OCI-LY7 (cell line): ENCODE measurements at regions not wholly inside any gene's neighbourhood (a gene's known extent, or its start where the extent isn't known, plus 50 kb on each side); places are given as distances from the start of the nearest gene placed in this dataset.

Experiments
- BruUV-seq: library from RNA; stranded (reverse); fragments of 400-500 nt; replicated peaks from 2 replicates; lab custom pipeline; 2021; lab: Mats Ljungman, UMichigan
- CTCF ChIA-PET: fragments of 300-600 bp; sonication (Branson Sonifier 250); formaldehyde crosslinking; loops from one replicate; lab custom pipeline; 2022; ENCODE audit warnings: antibody characterized with exemption; ENCODE audit not compliant: unreplicated experiment; lab: Charles Lee
- POLR2A ChIA-PET: fragments of 300-600 bp; sonication (Branson Sonifier 250); formaldehyde crosslinking; loops from one replicate; lab custom pipeline; 2022; ENCODE audit warnings: antibody characterized with exemption; lab: Charles Lee
- DNase-seq: peaks from one replicate; pipeline ENCODE4 v3.0.0-alpha.2; 2015; ENCODE audit warnings: low spot score
- H2AFZ ChIP-seq: fragments of 200-600 bp; sonication (generic), shearing (Covaris generic); 2 replicates; pipeline ENCODE4 v1.6.1; 2014; ENCODE audit warnings: mild to moderate bottlenecking, antibody characterized with exemption, low read length, moderate library complexity
- H3K27ac ChIP-seq: fragments of 200-600 bp; sonication (generic); 2 replicates; pipeline ENCODE4 v1.5.1; 2014; ENCODE audit warnings: mixed run types, low read depth, mild to moderate bottlenecking, moderate library complexity, low read length, inconsistent platforms; ENCODE audit not compliant: poor library complexity, severe bottlenecking
- H3K36me3 ChIP-seq: fragments of 200-600 bp; sonication (generic); 2 replicates; pipeline ENCODE4 v1.6.1; 2014; ENCODE audit warnings: mild to moderate bottlenecking, antibody characterized with exemption, low read length, moderate library complexity, mixed read lengths; ENCODE audit not compliant: insufficient read depth
- H3K4me1 ChIP-seq: fragments of 200-600 bp; sonication (generic); 2 replicates; pipeline ENCODE4 v1.5.1; 2014; ENCODE audit warnings: mild to moderate bottlenecking, low read length; ENCODE audit not compliant: insufficient read depth, poor library complexity, severe bottlenecking
- H3K4me2 ChIP-seq: fragments of 200-600 bp; sonication (generic); 2 replicates; pipeline ENCODE4 v1.6.1; 2014; ENCODE audit warnings: mild to moderate bottlenecking, low read length
- H3K4me3 ChIP-seq: fragments of 200-600 bp; sonication (generic); 2 replicates; pipeline ENCODE4 v1.5.1; 2014; ENCODE audit warnings: mild to moderate bottlenecking, low read depth, low read length; ENCODE audit not compliant: poor library complexity, severe bottlenecking
- H3K79me2 ChIP-seq: fragments of 200-600 bp; sonication (generic); 2 replicates; pipeline ENCODE4 v1.6.1; 2016; ENCODE audit warnings: low read depth, mild to moderate bottlenecking, low read length, moderate library complexity, mixed read lengths; ENCODE audit not compliant: insufficient read depth
- H3K9me2 ChIP-seq: fragments of 200-600 bp; sonication (generic); 2 replicates; pipeline ENCODE4 v1.6.1; 2016; ENCODE audit warnings: mild to moderate bottlenecking, low read length, mixed read lengths; ENCODE audit not compliant: insufficient read depth
- H3K9me3 ChIP-seq: fragments of 200-600 bp; sonication (generic); 2 replicates; pipeline ENCODE4 v1.6.1; 2014; ENCODE audit warnings: mild to moderate bottlenecking, mixed run types, low read length, mixed read lengths
- H4K20me1 ChIP-seq: fragments of 200-600 bp; sonication (generic); 2 replicates; pipeline ENCODE4 v1.6.1; 2014; ENCODE audit warnings: mild to moderate bottlenecking, antibody characterized with exemption, low read length, moderate library complexity, mixed read lengths; ENCODE audit not compliant: insufficient read depth
- CTCF ChIP-seq: fragments of 200-600 bp; sonication (generic); conservative IDR thresholded peaks from 2 replicates; pipeline ENCODE4 v1.5.1; 2014; ENCODE audit warnings: mild to moderate bottlenecking, antibody characterized with exemption, low read length, moderate library complexity, mixed read lengths
- EZH2phosphoT487 ChIP-seq: fragments of 200-600 bp; sonication (generic); IDR thresholded peaks from 2 replicates; pipeline ENCODE4 v1.6.1; 2018; ENCODE audit warnings: low read depth, borderline replicate concordance, mild to moderate bottlenecking, mixed run types, antibody characterized with exemption, low read length, moderate library complexity, mixed read lengths
- intact Hi-C: fragments of 100-400 bp; cut with micrococcal nuclease; formaldehyde crosslinking; loops from one replicate; pipeline ENCODE4 v1.10.0; 2022; ENCODE audit not compliant: unreplicated experiment

DNA sequence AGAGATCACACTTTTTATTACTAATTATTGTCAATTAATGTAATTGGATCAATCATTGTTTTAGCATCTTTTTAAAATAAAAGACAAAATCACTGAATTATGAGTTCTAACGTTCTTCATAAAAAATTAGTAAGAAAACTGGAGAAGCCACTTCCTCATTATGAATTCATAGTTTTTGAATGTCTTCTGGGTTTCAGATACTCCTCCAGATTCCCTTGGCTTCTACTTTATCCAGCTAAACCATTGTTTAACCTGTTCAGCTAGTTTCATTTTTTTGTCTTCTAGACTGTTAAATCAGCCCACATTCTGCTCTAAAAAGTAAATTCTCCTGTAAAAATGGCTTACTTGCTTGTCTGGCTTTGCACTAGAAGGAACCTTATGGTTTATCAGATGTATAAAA is 753.4 kb upstream of the ACVR2A start:
- Histone ChIP-seq H2AFZ (no peak overlapping the region), H4K20me1 (no peaks in the 10 kb centered on the region), H3K4me3 (no peak overlapping the region), H3K9me3 (no peaks in the 10 kb centered on the region), H3K9me2 (no peaks in the 10 kb centered on the region), H3K36me3 (no peaks in the 10 kb centered on the region), H3K79me2 (no peaks in the 10 kb centered on the region), H3K27ac (no peak overlapping the region), H3K4me2 (no peak overlapping the region), H3K4me1 (no peaks in the 10 kb centered on the region)
- DNase-seq = no peak
- no peak for TF ChIP-seq EZH2phosphoT487
- no peak for TF ChIP-seq CTCF
- no TSS peak for BruUV-seq
- ChIA-PET CTCF (no interaction called here), POLR2A (no interaction called here)
- intact Hi-C loops = no loop called here

DNA sequence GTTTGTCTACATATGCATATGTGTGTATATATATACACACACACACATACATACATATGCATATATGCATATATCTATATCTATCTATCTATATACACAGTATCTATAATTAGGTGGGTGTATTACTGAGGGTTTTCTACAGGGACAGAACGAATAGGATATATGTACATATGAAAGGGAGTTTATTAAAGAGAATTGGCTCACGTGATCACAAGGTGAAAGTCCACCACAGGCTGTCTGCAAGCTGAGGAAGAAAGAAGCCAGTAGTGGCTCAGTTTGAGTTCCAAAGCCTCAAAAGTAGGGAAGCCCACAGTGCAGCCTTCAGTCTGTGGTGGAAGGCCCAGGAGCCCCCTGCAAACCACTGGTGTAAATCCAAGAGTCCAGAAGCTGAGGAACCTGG is 756.0 kb upstream of the ACVR2A start:
- Histone ChIP-seq H3K79me2 (no peaks in the 10 kb centered on the region), H4K20me1 (no peaks in the 10 kb centered on the region), H3K9me2 (no peaks in the 10 kb centered on the region), H3K4me1 (no peaks in the 10 kb centered on the region), H3K4me2 (no peak overlapping the region), H3K9me3 (no peaks in the 10 kb centered on the region), H2AFZ (no peak overlapping the region), H3K4me3 (no peak overlapping the region), H3K36me3 (no peaks in the 10 kb centered on the region), H3K27ac (no peak overlapping the region)
- BruUV-seq = no TSS peak
- TF ChIP-seq EZH2phosphoT487 (no peak), CTCF (no peak)
- intact Hi-C loops = loop anchor here (10.0 kb wide), 1 partner anchor 246 kb away; no protein-coding TSS in a partner anchor
- ChIA-PET CTCF (no interaction called here), POLR2A (no interaction called here)
- DNase-seq = no peak

DNA sequence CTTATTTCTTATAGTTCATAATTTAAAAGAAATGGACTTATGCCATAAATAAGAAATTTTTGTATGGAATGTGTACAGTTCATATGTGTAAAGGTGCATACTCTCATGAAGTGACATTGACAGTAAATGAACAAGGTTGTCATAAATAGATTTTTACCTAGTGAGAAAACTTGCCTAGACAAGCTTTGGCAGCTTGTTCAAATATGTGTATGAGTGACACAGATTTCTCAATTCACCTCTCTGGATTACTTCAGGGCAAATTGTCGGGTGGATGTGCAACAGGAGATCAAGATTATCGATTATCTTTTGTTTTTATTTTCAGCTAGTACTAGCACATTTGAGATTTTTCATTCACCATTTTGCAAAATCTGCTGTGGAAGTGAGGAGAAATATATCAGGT is 758.1 kb upstream of the ACVR2A start:
- CTCF ChIA-PET = no interaction called here
- Histone ChIP-seq H3K9me2 (no peaks in the 10 kb centered on the region), H3K4me3 (no peak overlapping the region), H3K9me3 (no peaks in the 10 kb centered on the region), H3K27ac (no peak overlapping the region), H4K20me1 (no peaks in the 10 kb centered on the region), H3K4me1 (no peaks in the 10 kb centered on the region), H2AFZ (no peak overlapping the region), H3K36me3 (no peaks in the 10 kb centered on the region), H3K4me2 (no peak overlapping the region), H3K79me2 (no peaks in the 10 kb centered on the region)
- POLR2A ChIA-PET = no interaction called here
- no peak for DNase-seq
- intact Hi-C loops = loop anchor here (10.0 kb wide), 1 partner anchor 248 kb away; no protein-coding TSS in a partner anchor
- TF ChIP-seq CTCF (no peak), EZH2phosphoT487 (no peak)
- BruUV-seq = no TSS peak
